ENCODE measurements at regions not wholly inside any gene's neighbourhood (a gene's known extent, or its start where the extent isn't known, plus 50 kb on each side); places are given as distances from the start of the nearest gene placed in this dataset.

- Mint-ChIP-seq H3K9me3 (peaks cover 21% of the 10 kb centered on the region), H3K27me3 (ENCODE audit: insufficient read depth, low read depth, poor library complexity) (peaks cover 5% of the 10 kb centered on the region), H3K4me1 (peaks cover 13% of the 10 kb centered on the region), H3K4me3 (no peak overlapping the region), H3K27ac (no peak overlapping the region), H3K36me3 (ENCODE audit: low read depth) (peaks cover 12% of the 10 kb centered on the region)
- H3K79me2 ChIP-seq (replicated peaks; ENCODE audit: insufficient read depth): no peaks in the 10 kb centered on the region
- H3K36me3 ChIP-seq (ENCODE audit: insufficient read depth): no peaks in the 10 kb centered on the region
- no peak overlapping the region for H3K4me3 ChIP-seq
- H3F3A ChIP-seq (replicated peaks; ENCODE audit: low read depth): no peaks in the 10 kb centered on the region
- peaks cover 11% of the 10 kb centered on the region for H3K4me1 ChIP-seq (ENCODE audit: insufficient read depth)
- no peaks in the 10 kb centered on the region for H3K9me2 ChIP-seq (ENCODE audit: insufficient read depth)
- DNase-seq (ENCODE audit: low spot score) (no peak), ATAC-seq (no peak)
- no peaks in the 10 kb centered on the region for H3K27me3 ChIP-seq (ENCODE audit: insufficient read depth)
- H3K4me2 ChIP-seq: no peak overlapping the region
- TF ChIP-seq ZNF331 (CRISPR knock-in tag; IDR thresholded peaks at IDR 0.05; ENCODE audit: low read depth) (no peak), EZH2 (IDR thresholded peaks at IDR 0.05; ENCODE audit: low read depth, unreplicated experiment) (no peak), NANOG (IDR thresholded peaks at IDR 0.05; ENCODE audit: borderline replicate concordance) (no peak), EZH2phosphoT487 (IDR thresholded peaks at IDR 0.05; ENCODE audit: unreplicated experiment) (no peak), JUNB (IDR thresholded peaks at IDR 0.05; ENCODE audit: unreplicated experiment) (no peak), STAT1 (IDR thresholded peaks at IDR 0.05; ENCODE audit: unreplicated experiment) (no peak), ZNF462 (CRISPR knock-in tag; IDR thresholded peaks at IDR 0.05) (no peak), POLR2AphosphoS5 (IDR thresholded peaks at IDR 0.05; ENCODE audit: low read depth) (no peak), ZNF114 (CRISPR knock-in tag; IDR thresholded peaks at IDR 0.05) (no peak), CREB1 (CRISPR knock-in tag; IDR thresholded peaks at IDR 0.05; ENCODE audit: low read depth) (no peak)
- TF ChIP-seq, protein P1, sequence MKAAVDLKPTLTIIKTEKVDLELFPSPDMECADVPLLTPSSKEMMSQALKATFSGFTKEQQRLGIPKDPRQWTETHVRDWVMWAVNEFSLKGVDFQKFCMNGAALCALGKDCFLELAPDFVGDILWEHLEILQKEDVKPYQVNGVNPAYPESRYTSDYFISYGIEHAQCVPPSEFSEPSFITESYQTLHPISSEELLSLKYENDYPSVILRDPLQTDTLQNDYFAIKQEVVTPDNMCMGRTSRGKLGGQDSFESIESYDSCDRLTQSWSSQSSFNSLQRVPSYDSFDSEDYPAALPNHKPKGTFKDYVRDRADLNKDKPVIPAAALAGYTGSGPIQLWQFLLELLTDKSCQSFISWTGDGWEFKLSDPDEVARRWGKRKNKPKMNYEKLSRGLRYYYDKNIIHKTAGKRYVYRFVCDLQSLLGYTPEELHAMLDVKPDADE (IDR thresholded peaks at IDR 0.05): no peak
- TF ChIP-seq, protein P2, sequence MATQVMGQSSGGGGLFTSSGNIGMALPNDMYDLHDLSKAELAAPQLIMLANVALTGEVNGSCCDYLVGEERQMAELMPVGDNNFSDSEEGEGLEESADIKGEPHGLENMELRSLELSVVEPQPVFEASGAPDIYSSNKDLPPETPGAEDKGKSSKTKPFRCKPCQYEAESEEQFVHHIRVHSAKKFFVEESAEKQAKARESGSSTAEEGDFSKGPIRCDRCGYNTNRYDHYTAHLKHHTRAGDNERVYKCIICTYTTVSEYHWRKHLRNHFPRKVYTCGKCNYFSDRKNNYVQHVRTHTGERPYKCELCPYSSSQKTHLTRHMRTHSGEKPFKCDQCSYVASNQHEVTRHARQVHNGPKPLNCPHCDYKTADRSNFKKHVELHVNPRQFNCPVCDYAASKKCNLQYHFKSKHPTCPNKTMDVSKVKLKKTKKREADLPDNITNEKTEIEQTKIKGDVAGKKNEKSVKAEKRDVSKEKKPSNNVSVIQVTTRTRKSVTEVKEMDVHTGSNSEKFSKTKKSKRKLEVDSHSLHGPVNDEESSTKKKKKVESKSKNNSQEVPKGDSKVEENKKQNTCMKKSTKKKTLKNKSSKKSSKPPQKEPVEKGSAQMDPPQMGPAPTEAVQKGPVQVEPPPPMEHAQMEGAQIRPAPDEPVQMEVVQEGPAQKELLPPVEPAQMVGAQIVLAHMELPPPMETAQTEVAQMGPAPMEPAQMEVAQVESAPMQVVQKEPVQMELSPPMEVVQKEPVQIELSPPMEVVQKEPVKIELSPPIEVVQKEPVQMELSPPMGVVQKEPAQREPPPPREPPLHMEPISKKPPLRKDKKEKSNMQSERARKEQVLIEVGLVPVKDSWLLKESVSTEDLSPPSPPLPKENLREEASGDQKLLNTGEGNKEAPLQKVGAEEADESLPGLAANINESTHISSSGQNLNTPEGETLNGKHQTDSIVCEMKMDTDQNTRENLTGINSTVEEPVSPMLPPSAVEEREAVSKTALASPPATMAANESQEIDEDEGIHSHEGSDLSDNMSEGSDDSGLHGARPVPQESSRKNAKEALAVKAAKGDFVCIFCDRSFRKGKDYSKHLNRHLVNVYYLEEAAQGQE (IDR thresholded peaks at IDR 0.05; ENCODE audit: unreplicated experiment): no peak
- TF ChIP-seq, protein P3, sequence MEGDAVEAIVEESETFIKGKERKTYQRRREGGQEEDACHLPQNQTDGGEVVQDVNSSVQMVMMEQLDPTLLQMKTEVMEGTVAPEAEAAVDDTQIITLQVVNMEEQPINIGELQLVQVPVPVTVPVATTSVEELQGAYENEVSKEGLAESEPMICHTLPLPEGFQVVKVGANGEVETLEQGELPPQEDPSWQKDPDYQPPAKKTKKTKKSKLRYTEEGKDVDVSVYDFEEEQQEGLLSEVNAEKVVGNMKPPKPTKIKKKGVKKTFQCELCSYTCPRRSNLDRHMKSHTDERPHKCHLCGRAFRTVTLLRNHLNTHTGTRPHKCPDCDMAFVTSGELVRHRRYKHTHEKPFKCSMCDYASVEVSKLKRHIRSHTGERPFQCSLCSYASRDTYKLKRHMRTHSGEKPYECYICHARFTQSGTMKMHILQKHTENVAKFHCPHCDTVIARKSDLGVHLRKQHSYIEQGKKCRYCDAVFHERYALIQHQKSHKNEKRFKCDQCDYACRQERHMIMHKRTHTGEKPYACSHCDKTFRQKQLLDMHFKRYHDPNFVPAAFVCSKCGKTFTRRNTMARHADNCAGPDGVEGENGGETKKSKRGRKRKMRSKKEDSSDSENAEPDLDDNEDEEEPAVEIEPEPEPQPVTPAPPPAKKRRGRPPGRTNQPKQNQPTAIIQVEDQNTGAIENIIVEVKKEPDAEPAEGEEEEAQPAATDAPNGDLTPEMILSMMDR (conservative IDR thresholded peaks at IDR 0.05; ENCODE audit: low read depth in 2 of 2): no peak
- H4K20me1 ChIP-seq (replicated peaks; ENCODE audit: insufficient read depth): no peaks in the 10 kb centered on the region
- no peak overlapping the region for H3K27ac ChIP-seq (ENCODE audit: low read depth)
- H2AFZ ChIP-seq: no peak overlapping the region
These were observed 95.1 kb upstream of the ATF7IP start for GRCh38 chr12:14270392-14270791.

Measured in GM23338 (cell line).